HG03095 (cell line): ENCODE measurements at regions not wholly inside any gene's neighbourhood (a gene's known extent, or its start where the extent isn't known, plus 50 kb on each side); places are given as distances from the start of the nearest gene placed in this dataset.

ENCODE experiments used
- ATAC-seq: cut with Tn5 transposase; IDR thresholded peaks from one replicate; pipeline ENCODE4 v1.9.1; 2021; ENCODE audit warnings: moderate library complexity; ENCODE audit not compliant: unreplicated experiment

DNA sequence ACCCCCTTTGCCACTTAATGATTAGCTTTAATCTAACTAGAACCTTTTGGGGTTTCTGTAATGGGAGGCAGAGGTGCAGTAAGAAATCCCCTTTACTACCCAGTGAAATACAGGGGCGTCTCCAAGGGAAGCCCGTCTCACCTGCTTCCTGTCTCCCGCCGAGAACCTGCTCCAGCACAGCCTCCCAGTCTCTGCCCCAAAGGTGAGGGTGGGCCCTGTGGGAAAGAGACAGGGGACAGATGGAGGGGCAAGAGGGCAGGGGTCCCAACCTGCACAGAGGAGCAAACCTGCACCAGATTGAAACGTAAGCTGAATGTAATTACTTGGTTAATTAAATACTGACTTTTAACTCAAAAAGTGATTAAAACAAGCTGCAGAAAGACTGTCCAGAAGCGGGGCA, 474.2 kb upstream of the SULF2 start:
- ATAC-seq, result no peak

DNA sequence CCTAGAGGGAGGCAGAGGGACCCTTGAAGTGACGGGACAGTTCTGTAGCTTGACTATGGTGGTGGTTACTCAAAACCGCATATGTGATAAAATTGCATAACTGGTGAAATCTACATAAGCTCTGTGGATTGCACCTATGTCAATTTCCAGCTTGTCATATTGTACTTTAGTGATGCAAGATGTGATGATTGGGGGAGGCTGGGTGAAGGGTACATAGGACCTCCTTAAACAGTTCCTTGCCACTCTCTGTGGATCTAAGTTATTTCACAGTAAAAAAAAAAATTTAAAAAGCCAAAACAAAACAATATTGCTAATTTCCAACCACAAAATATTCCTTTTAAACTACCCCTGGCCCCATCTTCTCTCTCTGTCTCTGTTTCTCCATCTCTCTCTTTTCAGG, 472.6 kb upstream of the SULF2 start:
- no peak for ATAC-seq

DNA sequence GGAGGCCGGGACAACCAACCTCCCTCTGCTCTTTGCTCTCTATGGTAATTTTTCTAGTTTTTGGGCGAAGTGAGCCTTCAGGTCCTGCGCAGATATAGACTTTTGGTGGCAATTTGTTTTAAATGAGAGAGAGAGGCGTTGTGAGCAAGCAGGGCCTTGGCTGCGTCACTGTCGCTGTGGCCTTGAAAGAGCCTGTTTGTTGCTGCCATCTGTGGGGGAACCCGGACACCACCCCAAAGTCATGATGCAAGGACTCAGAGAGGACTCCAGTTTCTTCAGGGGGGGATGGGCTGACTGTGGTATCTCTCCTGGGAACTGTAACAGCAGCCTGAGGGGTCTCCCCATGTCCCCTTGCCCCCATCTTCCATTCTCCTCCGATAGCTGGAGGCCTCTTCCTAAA, 462.7 kb upstream of the SULF2 start:
- no peak for ATAC-seq

DNA sequence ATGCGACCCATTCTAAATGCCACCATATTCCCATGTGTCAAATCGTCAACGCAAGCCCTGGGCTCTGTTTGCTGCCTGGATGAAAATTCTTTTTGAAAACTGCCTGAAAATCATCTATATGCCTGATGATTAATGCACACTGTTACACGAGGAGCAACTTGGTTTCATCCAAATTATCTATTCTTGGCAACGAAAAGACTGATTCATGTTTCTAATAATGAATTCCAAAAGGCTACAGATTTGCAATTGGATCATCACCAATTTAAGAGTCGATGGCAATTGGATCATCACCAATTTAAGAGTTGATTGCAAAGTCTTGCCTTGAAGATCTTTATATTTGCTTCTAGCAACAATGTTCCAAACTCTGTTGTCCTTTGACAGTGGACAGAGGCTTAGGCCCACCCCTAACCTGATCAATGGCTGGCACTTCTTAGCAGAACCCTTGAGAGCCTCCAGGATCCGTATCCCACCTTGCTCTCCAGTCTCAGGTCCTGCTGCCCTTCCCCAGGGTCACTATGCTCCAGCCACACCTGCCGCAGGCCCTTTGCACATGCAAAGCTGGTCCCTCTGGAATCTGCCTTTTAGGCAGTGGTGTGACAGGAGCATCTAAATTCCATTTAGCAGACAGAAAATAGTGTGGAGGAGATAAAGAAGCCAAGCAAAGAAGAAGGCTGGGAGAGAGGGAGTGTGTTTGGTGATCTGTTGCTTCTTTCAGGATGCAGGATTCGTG, 460.9 kb upstream of the SULF2 start:
- no peak for ATAC-seq

DNA sequence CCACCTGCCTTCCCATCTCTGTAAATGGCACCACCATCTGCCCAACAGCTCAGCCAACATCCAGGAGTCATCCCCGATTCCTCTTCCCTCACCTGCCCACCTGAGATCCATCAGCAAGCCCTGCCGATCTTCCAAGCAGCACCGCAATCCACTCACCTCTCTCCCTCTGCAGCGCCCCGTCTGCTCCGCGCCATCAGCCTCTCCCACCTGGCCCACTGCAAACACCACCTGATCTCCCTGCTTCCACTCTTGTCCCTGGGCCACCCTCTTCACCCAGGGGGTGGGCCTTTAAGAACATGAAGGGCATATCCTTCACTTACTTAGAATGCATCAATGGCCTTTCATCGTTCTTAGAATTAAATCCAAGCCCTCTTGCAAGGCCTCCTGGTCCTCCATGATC, 457.3 kb upstream of the SULF2 start:
- no peak for ATAC-seq

DNA sequence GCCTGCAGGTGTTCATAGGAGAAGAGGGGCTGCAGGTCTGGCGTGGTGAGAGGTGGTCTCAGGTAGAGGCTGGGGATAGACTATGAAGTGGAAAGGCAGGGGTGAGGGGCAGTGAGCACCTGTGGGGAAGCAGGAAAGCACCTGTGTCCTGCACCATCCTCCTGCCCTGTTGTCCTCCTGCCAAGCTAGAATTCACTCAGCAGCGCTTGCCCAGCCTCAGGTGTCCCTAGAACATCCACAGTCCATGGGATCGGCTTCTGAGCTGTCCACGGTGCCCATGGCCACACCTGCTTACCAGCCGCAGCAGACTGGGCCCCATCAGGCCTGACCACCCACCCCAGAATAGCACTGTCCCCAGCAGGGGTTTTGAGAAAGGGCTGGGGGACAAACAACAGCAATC, 456.2 kb upstream of the SULF2 start:
- no peak for ATAC-seq

DNA sequence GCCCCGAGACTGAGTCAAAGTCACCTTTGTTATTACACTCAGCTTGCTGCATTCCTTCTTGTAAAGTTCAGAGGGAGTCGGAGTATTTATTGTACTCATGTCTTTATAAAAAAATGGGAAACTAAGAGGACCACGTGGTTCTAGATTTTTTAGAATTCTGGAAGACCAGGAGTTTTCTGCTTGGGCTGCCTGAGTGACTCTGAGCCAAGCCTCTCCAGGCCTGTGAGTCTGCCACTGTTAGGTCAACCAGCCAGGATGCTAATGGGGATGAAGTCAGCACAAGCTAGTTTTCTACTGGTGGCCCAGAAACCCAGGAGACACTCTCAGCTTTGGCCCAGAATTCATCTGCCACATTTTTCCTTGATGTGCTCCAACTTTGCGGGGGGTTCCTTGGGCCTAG, 453.5 kb upstream of the SULF2 start:
- no peak for ATAC-seq

DNA sequence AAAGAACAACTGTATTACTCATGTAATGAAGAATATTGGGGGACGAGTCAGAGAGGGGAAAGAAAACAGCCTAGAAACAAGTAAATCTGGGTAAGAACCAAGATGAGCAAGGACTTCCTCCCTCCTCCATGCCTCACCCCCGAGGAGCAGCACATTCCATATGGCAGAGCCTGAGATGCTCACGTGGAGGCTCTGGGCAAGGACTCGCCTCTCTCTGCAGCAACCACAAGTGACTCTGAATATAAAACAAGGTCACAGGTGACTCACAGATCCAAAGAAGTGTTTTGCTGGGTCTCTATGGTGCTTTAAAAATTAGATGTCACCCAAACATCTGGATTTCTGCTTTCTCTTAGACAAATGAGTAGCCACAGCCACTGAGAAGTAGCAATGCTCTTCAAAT, 453.0 kb upstream of the SULF2 start:
- no peak for ATAC-seq

DNA sequence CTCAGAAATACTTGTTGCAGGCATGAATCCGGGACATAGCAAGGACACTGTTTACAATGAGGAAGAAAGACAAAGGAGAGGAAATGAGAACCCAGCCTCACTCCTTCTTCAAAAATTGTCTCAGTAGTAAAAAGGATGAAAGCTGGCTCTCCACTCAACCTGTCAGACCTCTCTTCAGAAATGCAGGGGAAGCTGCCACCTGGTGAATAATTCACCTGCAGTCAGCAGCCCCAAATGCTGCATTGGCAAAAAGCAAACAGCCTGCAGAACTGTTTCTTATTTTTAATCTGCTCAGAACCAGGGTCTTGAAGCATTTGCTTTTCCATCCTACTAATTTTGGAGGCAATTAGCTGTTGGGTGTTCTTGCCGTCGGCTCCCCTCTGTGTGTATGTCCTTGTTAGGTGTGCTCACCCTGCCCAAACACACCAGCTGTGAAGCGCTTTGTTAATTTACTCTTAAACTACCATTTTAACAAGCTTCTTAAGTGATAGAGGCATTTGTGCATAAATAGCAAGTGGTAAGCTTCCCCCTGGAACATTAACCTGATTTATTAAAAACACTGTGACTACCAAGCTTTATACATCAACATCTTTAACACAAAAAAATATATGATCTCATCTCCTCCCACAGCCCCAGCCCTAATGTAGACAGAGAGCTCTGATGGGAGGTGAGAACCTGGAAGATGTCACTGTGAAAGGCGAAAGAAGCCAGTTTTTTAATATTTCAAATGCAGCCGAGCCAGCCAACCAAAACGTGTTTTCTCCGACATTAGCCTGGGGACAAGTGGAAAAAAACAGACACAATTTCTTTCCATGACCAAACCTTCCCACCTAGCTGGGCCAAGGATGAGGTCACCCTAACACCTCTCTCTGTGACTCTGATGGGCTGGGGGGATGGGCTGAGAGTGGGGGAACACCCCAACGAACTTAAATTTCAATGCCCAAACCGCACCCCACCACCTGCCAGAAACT, 451.0 kb upstream of the SULF2 start:
- no peak for ATAC-seq

DNA sequence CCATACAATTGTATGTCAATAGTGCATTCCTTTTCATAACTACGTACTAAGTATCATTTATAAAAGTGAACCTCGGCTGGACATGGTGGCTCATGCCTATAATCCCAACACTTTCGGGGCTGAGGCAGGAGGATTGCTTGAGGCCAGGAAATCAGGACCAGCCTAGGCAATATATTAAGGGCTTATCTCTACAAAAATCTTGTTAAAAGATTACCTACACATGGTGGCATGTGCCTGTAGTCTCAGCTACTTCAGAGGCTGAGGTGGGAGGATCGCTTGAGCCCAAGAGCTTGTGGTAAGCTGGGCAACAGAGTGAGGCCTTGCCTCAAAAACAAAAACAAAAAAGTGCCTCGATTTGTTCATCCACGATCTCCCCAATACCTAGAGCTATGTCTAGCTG, 449.7 kb upstream of the SULF2 start:
- ATAC-seq, result no peak

DNA sequence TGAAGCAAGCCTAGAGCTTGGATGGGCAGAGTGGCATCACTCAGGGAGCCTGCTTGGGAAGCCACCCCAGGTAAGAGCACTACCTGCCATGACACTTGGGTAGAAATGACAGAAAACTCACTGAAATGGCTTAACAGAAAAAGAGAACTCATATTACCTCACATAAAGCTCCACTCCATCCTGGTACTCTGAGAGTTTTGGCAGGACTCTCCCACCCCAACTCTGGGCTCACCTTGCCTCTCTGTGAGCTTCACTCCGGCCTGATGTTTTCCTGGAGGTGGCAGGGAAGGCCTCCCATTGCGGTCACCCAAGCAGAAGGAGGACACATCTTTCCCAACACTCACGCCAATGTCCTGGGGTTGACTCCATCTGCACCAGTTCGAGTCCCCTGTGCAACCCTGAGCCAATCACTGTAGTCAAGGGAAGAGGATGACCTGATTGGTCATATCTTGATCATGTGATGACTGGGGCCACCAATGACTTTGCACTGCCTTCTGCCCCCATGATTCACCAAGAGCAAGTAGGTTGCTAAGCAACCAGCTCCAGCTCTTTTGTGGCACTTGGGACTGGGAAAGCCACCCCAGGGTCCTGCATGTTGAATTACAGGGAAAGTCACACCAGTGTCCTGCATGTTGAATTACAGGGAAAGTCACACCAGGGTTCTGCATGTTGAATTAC, 446.1 kb upstream of the SULF2 start:
- no peak for ATAC-seq

DNA sequence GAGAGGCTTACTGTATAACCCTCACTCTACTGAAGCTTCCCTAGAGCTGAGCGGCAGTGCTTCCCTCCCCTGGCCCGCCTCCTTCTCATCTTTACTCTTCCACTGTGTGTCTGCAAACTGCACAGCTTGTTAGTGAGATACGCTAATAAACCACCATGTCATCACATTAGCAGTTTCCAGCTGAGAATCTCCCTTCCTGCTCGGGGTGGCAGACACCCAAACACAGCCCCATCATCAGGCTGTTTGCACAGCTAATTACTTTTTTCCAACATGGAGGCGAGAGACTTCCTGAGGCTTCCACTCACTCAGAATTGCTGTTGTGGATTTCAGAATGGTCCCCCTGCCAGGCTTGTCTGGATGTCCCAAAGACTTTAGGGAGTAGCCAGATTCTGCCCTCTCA, 444.9 kb upstream of the SULF2 start:
- ATAC-seq, result no peak

DNA sequence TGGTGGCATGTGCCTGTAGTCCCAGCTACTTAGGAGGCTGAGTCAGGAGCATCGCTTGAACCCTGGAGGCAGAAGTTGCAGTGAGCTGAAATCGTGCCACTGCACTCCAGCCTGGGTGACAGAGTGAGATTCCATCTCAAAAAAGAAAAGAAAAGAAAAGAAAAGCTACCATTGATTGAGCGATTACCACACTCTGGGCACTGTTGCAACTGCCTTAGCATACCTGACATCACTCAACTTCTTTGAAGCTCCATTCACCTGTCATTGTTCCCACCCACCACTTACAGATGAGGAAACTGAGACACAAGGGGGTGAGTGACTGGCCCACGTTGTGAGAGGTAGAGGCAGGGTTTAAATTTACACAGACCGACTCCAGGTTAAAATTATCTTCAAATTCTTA, 442.1 kb upstream of the SULF2 start:
- ATAC-seq, result no peak

DNA sequence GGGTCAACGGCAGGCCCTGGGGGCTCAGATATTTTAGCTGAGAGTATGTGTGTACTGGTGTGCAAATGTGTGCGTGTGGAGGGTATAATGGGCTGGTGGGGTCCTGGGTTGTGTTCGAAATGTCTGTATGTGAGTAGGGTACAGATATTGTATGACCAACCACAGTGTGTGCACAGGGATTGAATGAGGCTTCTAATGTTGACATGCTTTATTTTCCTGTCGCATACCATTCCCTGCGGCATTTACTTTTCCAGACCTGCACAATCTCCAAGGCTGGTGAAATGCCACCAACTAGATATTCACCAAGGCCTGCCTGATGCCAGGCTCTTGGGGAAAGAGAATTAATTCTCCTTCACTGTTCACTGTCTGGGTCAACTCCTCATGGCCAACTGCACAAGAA, 441.4 kb upstream of the SULF2 start:
- ATAC-seq, result no peak

DNA sequence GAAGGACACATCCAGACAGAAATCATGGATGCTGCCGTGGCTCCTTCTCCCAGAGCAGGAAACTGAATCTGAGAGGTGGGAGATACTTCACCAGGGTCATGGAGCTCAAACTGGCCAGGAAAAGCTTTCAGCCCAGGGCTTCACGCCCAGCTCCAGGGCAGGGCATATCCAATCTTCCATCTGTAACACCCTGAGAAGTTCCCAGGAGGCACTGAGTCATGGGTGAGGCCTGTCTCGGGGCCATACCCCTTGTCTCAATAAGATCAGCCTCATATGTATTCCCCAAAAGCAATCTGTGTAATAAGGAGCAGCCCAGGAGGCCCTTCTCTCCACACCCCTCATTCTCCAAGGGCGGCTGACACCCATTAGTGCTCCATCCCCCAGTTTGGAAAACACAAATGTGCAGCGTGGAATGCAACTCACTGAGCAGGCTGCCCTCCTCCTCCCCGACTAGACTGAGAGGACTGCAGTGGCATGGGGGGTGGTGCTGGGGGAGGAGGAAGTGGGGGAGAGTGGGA, 439.3 kb upstream of the SULF2 start:
- ATAC-seq, result no peak

DNA sequence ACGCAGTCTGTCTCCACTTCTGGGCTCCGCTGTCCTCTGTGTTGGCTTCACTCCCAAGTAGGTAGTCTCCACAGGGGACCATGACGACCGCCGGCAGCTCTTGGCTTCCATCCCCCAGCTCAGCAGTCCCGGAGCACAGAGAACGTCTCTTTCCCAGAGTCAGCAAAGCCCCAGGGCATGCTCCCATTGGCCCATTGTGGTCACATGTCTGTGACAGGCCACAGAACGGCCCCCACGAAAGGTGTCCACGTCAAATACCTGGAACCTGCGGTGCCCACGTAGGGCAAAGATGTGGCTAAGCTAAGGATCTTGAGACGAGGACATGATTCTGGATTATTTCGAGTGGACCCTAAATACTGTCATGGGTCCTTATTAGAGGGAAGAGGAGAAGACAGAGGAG, 438.4 kb upstream of the SULF2 start:
- no peak for ATAC-seq

DNA sequence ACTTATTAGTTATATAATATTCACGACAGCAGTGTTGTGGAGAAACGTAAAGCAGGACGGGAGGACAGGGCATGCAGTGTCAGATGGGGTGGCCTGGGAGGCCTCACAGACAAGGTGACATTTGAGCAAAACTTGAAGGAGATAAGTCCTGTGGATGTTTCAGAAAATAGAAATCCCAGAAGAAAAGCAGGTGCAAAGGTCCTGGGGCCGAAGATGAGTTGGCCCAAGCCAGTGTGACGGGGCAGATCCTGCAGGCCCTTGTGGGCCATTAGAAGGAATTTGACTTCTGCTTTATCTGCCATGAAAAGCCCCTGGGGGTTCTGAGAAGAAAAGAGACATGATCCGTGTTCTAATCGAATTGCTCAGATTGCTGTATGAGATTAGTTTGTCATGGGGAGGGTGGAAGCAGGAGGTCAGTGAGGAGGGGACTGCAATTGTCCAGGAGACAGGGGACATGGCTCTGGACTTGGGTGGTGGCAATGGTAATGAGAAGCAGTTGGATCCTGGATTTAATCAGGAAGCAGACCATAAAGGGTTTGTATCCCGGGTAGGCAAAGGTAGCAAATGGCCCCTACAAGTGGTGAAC, 437.4 kb upstream of the SULF2 start:
- no peak for ATAC-seq

DNA sequence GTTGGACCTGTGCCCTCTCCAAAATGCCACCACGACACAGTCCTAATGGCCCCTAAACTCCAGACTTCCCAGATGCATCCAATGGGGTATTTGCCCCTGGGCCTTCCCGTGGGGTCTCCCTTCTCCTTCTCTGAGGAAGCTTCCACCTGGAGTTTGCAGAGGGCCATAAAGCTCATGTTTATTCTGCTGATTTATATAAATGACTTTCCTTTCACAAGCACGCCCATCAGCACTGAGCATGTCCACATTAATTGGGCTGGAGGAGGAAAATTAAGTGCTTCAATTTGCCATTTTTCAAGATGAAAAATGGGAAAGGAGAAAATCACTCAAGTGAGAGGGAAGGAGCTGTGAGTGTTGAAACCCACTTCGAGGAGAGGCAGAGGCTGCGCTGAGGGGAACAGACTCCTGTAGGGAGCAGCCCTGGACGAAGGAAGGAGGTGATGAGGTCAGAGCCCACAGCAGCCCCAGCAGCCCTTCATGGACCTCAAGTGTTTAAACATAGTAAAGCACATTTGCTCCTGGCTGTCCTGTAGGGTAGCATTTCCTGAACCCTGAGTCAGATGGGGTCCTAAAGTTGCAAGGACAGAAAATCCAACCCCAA, 434.9 kb upstream of the SULF2 start:
- ATAC-seq, result no peak

DNA sequence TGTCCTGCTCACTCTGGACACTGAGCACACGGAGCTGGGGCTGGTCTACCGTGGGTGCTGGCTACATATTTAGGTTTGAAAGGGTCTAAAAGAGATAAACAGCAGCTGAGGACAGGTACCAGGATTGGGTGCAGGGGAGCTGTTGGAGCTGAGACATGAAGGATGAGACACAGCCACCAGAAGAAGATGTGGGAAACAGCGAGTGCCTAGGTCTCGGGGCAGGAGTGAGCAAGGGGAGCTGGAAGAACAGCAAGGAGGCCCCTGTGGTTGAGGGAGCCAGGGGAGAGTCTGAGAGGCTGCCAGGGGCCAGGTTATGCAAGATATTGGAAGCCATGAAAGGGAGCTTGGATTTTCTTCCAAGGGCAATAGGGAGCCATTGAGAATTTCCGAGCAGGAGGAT, 434.0 kb upstream of the SULF2 start:
- no peak for ATAC-seq

DNA sequence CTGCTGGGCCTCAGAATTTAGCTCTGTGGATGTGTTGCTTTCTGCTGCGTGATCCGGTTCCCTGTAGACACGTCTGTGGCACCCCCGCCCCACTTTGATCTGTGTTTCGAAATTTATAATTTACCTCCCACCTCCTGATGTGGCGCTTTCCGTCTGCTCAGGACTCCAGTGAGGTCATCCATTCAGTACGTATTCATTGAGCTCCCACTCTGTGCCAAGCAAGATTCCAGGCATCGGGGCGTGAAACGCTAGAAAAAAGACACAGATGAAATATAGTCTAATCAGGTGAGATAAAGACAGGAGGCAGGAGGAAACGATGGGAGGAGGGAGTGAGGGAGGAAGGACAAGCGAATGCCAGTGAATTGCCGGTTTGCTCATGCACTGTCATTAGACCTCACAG, 431.9 kb upstream of the SULF2 start:
- ATAC-seq, result no peak

DNA sequence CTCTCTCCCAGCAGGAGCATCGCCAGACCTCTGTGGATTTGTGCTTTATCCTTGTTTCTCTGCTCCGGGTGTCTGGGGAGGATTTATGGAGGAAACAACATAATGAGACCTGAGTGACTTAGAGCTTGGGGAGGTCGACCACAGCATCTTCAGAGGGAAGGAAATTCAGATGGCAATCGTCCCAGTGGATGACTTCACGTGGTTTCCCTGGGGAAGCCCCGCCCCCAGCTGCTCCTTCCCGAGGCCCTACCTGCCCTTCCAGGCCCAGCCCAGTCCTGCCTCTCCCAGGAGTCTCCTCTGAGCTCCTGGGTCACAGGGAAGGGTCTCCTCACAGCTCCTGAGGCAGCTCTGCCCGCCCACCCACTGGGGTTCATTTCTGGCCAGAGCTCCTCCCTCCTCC, 430.3 kb upstream of the SULF2 start:
- ATAC-seq, result no peak
